ENCODE measurements at regions not wholly inside any gene's neighbourhood (a gene's known extent, or its start where the extent isn't known, plus 50 kb on each side); places are given as distances from the start of the nearest gene placed in this dataset.
"Not testable (repeated sequence)": the region's sequence is repeated elsewhere in the genome, so short reads cannot be mapped to it uniquely, and the experiment has no call there.

GRCh38 chr3:3665961-3666640 is 133.1 kb upstream of the LRRN1 start:
- peak; percentile 4 for DNase-seq (ENCODE audit: insufficient read length, low spot score)
- TF ChIP-seq POLR2A (IDR thresholded peaks at IDR 0.05; ENCODE audit: low read depth, low read length) = no peak
- FAIRE-seq = peak; percentile 84

GRCh38 chr3:3665546-3665945 is 133.7 kb upstream of the LRRN1 start:
- TF ChIP-seq POLR2A (IDR thresholded peaks at IDR 0.05; ENCODE audit: low read depth, low read length) = no peak
- FAIRE-seq (peak; percentile 84), DNase-seq (ENCODE audit: insufficient read length, low spot score) (no peak)

- TF ChIP-seq POLR2A (IDR thresholded peaks at IDR 0.05; ENCODE audit: low read depth, low read length) = no peak
- DNase-seq (ENCODE audit: insufficient read length, low spot score) (peak; percentile 13), FAIRE-seq (peak; percentile 98)
These were observed 134.3 kb upstream of the LRRN1 start for GRCh38 chr3:3664935-3665334.

- DNase-seq (ENCODE audit: insufficient read length, low spot score) (no peak), FAIRE-seq (no peak)
- TF ChIP-seq POLR2A (IDR thresholded peaks at IDR 0.05; ENCODE audit: low read depth, low read length) = no peak
These were observed 136.6 kb upstream of the LRRN1 start for GRCh38 chr3:3662610-3663009.

GRCh38 chr3:3654916-3655315 is 144.3 kb upstream of the LRRN1 start:
- TF ChIP-seq POLR2A (IDR thresholded peaks at IDR 0.05; ENCODE audit: low read depth, low read length) = no peak
- DNase-seq (ENCODE audit: insufficient read length, low spot score) = no peak
- no peak for FAIRE-seq

- DNase-seq (ENCODE audit: insufficient read length, low spot score) = peak; percentile 24
- TF ChIP-seq POLR2A (IDR thresholded peaks at IDR 0.05; ENCODE audit: low read depth, low read length) = no peak
- FAIRE-seq = peak; percentile 100
These were observed 150.1 kb upstream of the LRRN1 start for GRCh38 chr3:3648988-3649679.

GRCh38 chr3:3646934-3647333 is 152.3 kb upstream of the LRRN1 start:
- DNase-seq (ENCODE audit: insufficient read length, low spot score) (no peak), FAIRE-seq (no peak)
- TF ChIP-seq POLR2A (IDR thresholded peaks at IDR 0.05; ENCODE audit: low read depth, low read length) = no peak

- not testable (repeated sequence) for FAIRE-seq; DNase-seq (ENCODE audit: insufficient read length, low spot score)
These were observed 153.0 kb upstream of the LRRN1 start for GRCh38 chr3:3646103-3646844.

- no peak for DNase-seq (ENCODE audit: insufficient read length, low spot score)
- FAIRE-seq = no peak
- no peak for TF ChIP-seq POLR2A (IDR thresholded peaks at IDR 0.05; ENCODE audit: low read depth, low read length)
These were observed 157.3 kb upstream of the LRRN1 start for GRCh38 chr3:3641877-3642455.

- no peak for TF ChIP-seq POLR2A (IDR thresholded peaks at IDR 0.05; ENCODE audit: low read depth, low read length)
- no peak for FAIRE-seq
- DNase-seq (ENCODE audit: insufficient read length, low spot score) = no peak
These were observed 160.2 kb upstream of the LRRN1 start for GRCh38 chr3:3639078-3639477.

- no peak for DNase-seq (ENCODE audit: insufficient read length, low spot score)
- FAIRE-seq = no peak
- TF ChIP-seq POLR2A (IDR thresholded peaks at IDR 0.05; ENCODE audit: low read depth, low read length) = no peak
These were observed 162.4 kb upstream of the LRRN1 start for GRCh38 chr3:3636815-3637214.

- FAIRE-seq = no peak
- no peak for TF ChIP-seq POLR2A (IDR thresholded peaks at IDR 0.05; ENCODE audit: low read depth, low read length)
- DNase-seq (ENCODE audit: insufficient read length, low spot score) = no peak
These were observed 164.1 kb upstream of the LRRN1 start for GRCh38 chr3:3635109-3635508.

- no peak for TF ChIP-seq POLR2A (IDR thresholded peaks at IDR 0.05; ENCODE audit: low read depth, low read length)
- no peak for FAIRE-seq
- no peak for DNase-seq (ENCODE audit: insufficient read length, low spot score)
These were observed 164.9 kb upstream of the LRRN1 start for GRCh38 chr3:3634326-3634725.

GRCh38 chr3:3633761-3634160 is 165.5 kb upstream of the LRRN1 start:
- no peak for TF ChIP-seq POLR2A (IDR thresholded peaks at IDR 0.05; ENCODE audit: low read depth, low read length)
- FAIRE-seq (no peak), DNase-seq (ENCODE audit: insufficient read length, low spot score) (no peak)

Data from H54 (cell line).